NCI-H1092 (cell line): ENCODE measurements at regions not wholly inside any gene's neighbourhood (a gene's known extent, or its start where the extent isn't known, plus 50 kb on each side); places are given as distances from the start of the nearest gene placed in this dataset.
"Not testable (repeated sequence)": the region's sequence is repeated elsewhere in the genome, so short reads cannot be mapped to it uniquely, and the experiment has no call there.

ENCODE experiments used
- DNase-seq: peaks from one replicate; lab custom pipeline; 2025; lab: John Stamatoyannopoulos, UW

DNA sequence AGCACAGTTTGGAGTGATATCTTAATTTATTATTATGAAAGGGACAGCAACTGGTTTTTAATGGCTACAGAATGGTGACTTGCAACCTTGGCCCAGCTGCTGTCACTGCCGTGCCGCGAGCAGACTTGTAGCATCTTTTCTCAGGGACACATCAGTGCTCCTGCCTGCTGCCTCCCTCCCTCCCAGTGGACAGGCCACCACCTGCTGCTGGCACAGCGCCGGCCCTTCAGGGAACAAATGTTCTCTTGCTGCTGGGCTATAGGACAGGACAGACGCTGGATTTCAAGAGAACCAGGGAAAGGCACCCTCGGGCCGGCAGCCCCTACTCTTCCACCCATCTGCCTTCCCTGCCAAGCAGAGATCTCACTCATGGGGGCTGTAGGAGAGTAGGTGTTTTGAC lies 413.8 kb upstream of the NFIA start:
- DNase-seq: no peak

DNA sequence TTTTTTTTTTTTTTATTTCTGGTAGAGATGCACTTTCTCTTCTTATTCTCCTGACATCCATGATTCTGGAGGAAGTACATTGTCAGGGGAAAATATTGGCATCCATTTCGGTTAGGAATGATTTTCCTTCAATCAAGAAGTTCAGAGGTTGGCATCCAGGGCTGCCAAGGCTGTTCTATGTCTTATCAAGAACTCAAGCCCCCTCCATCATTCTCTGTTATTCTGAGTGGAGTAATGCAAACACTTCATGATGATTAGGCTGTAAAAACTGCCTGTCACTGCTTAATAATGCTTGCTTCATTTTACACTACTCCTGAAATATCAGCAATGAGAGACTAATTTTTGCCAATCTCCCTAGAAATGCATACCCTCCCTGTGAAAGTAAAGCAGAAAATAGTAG lies 417.1 kb upstream of the NFIA start:
- DNase-seq: no peak

DNA sequence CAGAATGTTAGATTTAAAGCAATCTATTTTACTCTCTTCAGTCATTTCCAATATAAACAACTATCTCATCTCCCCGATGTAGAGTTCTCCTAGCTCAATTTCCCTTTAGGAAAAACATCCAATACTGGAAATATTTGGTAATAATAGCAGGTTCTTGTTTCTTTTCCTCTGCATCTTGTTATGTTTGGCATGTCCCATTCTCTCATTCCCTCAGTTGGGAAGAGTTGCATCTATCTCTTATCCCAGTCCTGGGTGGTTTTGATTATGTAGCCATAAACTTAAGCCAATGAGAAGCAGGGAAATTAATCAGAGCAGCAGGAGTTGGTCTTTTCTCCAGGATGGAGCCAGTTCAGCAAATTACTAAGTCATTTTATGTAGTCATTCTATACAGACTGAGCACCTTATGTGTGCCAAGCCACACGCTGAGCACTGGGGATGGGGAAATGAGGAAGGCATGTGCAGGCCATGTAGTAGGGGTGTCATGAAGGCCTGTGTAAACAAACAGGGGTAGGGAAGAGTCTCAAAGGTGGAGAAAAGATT lies 418.2 kb upstream of the NFIA start:
- no peak for DNase-seq

DNA sequence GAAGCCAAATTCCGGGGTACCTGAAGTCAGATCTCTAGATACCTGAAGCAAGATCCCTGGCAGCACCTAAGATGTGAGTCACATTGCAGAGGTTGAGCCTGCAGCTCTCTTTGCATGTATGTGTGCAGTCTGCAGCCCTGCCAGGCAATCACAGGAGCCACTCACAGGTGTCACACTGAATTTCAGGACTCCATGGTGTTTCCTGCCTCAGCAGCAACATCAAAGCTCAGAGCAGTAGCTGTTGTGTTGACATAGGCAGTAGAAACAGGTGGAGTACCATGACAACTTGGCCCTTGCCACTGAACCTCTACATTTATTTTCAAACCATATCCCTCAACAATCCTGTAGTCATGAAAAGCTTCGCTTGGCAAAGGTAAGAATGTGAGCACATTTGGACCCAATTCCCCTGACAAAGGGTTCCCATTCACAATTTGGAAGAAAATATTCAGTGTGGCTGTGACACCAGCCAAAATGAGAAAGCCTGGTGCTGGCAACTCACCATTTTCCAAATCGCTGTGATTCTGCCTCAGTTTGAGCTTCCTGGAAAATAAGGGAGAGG lies 419.8 kb upstream of the NFIA start:
- DNase-seq: no peak

DNA sequence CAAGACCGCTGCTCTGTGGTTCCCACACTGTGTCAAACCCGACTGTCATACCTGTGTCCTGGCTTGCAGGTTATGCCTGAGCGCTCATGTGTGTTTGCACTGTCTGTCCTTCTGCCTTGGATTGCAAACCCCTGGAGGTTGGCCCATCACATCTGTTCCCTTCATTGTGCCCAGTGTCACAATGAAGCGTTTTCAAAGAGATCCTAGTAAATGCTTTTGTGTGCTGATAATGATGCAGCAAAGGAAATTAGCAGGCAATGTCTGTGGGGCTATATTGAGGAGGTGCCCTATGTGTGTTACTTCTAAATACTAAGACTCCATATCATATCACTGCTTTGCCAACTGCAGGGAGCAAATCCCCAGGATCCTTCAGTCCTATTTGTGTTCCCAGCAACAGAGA lies 424.4 kb upstream of the NFIA start:
- no peak for DNase-seq

DNA sequence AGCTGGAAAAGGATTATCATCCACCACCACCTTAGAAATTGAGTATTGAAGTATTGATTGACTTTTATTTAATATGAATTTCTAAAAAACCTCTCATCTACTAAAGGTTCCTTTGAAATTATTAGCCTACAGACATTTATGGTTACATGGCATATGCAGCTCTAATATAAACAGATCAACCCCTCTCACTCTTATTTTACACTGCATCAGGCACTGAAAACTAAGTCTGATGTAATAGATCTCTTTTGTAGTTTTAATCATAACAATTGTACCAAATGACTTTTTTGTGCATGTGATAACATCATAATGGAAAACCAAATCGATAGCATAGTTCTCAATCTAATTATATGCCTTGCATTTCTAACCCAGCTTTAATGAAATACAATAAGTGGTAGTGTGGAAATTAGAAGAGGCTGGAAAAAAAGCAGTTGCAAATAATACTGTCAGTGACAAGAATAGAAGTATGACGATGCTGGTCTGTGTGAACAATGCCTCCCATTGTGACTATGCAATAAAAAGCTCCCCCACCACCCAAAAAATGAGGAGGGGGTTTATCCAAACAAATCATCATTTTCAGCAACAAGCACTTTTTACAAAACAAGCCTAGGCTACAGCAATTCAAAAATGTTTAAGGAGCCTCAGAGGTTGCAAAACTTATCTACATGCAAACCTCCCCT lies 426.5 kb upstream of the NFIA start:
- DNase-seq: no peak

DNA sequence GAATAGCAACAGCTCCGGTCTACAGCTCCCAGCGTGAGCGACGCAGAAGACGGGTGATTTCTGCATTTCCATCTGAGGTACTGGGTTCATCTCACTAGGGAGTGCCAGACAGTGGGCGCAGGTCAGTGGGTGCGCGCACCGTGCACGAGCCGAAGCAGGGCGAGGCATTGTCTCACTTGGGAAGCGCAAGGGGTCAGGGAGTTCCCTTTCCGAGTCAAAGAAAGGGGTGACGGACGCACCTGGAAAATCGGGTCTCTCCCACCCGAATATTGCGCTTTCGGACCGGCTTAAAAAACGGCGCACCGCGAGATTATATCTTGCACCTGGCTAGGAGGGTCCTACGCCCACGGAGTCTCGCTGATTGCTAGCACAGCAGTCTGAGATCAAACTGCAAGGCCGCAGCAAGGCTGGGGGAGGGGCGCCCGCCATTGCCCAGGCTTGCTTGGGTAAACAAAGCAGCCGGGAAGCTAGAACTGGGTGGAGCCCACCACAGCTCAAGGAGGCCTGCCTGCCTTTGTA lies 442.3 kb upstream of the NFIA start:
- not testable (repeated sequence) for DNase-seq

DNA sequence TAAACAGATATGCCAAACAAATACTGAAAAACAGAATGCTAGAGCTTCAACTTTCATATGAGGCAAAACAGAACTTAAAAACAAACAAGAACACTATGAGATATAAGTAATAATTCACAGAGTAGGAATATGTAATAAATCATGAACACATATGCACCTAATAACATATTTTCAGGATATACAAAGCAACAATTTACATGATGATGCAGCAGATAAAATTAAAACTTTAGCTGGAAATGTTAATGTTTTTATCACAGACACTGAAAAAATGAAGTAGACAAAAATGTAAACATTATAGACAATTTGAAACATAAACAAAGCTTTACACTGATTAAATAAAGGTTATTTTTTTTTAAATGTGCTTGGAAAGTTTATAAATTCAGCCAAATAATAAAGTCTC lies 443.1 kb upstream of the NFIA start:
- DNase-seq: no peak

DNA sequence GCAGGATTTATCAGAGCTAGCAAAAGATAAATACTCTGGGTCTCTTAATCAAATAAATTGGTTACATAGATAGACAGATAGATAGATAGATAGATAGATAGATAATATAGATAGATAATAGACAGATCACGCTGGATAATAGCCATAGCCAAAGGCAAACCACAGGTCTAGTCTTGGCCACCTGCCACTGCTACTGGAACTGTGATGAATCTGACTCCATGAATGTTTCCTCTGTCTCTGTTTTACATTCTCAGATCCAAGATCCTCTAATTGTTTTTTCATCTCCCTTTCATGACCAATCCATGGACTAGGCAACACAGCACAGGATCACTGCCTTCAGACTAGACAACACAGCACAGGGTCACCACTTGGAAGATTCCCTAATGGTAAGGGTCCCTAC lies 444.7 kb upstream of the NFIA start:
- no peak for DNase-seq

DNA sequence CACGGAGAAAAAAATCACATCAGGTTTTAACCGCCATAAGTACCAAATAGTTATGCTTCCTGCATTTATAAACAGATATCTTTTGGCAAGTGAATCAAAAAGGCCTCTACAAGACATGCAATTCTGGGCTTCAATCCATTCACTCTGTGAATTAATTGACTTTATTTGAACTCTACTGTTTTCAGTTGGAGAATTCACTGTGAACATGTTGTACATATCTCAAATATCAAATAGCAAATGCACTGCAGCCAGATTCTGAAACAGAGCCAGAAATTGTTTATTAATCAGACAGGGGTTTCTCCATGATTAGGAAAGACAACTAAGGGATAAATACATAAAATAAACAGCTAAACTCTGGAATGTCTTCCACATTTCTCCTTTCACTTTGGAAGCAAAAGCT lies 445.4 kb upstream of the NFIA start:
- no peak for DNase-seq

DNA sequence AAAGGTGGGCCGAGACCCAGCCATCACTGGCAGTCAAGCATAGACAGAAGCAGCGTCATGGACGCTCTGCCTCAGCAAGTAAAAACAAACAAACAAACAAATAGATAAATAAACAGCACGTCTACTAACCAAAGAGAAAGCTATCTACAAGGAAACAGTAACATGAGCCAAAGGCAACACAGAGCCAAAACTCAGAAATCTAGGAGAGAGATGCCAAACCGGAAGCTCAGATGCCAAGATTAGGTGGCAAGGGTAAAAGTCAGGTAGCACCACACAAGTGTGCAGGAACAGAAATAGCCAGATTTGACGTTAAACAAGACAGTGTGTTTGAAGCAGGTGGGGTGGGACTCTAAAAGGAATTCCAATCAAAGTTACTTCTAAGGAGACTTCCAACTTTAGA lies 448.3 kb upstream of the NFIA start:
- DNase-seq: no peak

DNA sequence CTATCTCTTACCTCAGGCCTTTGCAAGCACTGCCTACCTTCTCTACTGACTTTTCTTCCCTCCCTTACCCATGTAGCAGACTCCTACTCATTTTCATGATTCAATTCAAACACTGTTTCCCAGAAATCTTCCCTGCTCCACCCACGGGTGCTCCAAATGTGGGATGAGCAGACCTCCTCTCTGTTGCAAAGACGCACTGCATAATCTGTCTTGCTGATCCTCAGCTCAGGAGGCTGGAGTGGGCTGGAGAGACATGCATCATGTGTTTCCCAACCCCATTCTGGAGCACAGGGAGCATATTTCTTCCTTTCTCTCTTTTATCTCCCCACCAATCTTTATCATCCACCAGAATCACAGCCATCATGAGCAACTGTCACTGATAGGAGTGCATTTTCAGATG lies 459.9 kb upstream of the NFIA start:
- DNase-seq: no peak

DNA sequence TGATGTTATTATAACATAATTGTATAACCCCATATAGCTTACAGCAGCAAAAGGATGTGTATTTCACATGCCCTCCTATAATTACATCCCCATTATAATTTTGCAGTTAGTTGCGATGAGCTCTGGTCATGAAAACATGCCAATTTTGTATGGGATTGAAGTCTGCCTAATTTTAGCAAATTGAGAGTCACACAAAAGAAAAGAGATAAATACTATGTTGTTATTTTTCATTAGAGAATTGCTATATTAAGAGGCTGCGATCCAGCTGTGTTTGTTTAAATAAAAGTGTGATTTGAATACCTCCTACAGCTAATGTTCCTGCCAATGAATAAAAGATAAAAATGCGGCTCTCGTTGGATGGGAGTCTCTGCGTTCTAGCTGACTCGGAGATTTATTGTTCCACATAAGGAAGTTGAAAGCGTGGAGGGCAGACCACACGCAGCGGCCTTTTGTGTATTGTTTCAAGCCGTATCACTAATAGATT lies 461.0 kb upstream of the NFIA start:
- no peak for DNase-seq

DNA sequence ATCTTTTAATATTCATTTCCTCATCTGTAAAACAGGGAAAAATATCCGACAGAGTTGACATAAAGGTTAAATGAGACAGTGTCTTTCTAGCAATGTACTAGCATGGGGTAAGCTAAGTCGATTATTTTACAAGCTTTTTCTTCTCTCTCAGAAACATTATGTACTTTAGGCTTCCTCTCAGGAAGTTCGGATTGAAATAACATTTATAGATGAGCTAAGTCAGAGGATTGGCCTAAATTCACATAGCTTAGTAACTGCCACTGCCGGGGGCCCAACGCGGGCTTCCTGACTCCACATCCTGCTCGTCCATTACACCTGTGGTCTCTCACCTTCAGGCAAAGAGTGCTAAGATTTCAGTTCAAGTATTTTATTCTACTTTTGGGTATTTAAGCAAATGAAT lies 462.3 kb upstream of the NFIA start:
- DNase-seq: no peak

DNA sequence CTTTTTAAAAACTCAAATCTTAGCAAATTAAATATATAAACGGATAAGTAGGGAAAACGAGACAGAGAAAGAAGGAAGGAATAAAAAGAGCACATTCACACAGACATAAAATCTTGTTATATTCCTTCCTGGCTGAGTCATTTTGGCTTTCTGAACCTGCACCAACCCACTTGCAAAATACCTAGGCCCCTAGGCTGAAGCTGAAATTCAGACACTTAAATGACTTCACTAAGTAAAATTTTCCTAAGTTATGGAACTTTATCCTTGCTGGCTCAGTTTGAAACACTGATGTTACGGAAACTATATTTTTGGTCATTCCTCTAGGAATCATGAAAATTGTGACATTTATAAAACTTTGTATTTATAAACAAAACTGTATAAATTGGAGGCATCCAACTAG lies 462.8 kb upstream of the NFIA start:
- DNase-seq: no peak

DNA sequence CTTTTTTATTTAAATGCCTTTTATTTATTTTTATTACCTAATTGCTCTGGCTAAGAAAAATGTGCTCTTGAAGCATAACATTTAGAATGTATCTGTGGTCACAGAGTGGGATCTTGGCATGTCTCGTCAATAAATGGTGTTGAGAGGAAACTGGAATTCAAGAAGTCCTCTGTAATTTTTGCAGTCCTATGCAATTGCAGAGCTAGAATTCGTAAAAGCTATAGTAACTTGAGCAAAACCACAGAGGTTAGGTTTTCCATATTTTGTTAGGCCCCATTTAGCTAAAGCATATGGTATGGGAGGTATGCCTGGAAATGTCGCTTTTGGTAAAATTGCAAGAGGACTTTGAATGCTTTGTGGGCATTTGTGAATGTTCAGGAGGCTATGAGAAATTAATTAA lies 466.7 kb upstream of the NFIA start:
- no peak for DNase-seq

DNA sequence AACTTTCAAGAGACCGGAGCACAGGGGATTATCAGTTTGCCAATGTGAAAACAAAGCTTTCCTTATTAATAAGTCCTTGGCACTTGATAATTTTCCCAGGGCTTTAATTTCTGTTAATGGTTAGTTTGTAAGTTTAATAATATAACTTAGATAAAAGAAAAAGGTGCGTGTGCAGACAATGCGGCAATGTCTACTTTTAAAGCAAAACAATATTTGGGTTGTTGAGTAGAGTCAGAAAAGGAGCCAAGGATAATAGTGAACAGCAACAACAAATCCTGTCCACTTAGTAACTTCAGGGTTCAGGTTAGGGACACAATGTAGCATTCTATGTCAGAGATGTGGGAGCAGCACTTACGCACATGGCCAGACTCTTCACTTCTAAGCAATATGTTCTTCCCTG lies 469.6 kb upstream of the NFIA start:
- DNase-seq: no peak

DNA sequence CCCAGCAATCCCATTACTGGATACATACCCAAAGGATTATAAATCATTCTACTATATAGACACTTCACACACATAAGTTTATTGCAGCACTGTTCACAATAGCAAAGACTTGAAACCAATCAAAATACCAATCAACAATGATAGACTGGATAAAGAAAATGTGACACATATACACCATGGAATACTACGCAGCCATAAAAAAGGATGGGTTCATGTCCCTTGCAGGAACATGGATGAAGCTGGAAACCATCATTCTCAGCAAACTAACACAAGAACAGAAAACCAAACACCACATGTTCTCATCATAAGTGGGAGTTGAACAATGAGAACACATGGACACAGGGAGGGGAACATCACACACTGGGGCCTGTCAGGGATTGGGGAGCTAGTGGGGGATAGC lies 475.4 kb upstream of the NFIA start:
- not testable (repeated sequence) for DNase-seq

DNA sequence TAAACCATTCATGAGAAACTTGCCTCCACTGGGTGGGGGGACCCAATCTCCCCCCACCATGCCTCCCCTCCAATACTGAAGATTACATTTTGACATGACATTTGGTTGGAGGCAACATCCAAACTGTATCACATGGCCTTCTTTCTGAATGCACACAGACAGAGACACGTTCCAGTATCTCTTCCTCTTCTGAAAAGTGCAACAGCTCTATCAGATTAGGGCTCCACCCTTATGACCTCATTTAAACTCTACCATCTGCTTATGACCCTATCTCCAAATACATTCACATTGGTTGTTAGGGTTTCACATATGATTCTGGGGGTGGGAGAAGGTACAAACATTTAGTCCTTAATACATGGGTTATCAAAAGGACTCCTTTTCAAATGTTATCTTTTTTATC lies 481.8 kb upstream of the NFIA start:
- no peak for DNase-seq

DNA sequence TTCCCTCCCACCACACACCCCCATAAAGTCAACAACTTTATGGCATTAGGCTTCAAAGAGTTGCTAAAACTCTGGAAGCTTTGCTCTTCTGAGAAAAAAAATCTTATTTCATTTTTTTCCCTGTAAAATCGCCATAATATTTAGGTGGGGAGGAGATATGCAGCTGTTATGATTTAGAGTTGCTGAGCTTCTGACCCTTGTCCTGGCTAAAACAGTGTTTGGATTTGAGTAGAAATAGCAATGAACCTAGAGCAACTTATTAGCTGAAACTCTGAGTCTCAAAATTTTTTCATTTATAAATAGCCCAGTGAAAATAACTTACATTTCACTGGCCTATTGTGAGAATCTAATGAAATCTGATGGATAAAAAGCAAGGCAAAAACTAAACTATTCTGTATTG lies 482.8 kb upstream of the NFIA start:
- no peak for DNase-seq

DNA sequence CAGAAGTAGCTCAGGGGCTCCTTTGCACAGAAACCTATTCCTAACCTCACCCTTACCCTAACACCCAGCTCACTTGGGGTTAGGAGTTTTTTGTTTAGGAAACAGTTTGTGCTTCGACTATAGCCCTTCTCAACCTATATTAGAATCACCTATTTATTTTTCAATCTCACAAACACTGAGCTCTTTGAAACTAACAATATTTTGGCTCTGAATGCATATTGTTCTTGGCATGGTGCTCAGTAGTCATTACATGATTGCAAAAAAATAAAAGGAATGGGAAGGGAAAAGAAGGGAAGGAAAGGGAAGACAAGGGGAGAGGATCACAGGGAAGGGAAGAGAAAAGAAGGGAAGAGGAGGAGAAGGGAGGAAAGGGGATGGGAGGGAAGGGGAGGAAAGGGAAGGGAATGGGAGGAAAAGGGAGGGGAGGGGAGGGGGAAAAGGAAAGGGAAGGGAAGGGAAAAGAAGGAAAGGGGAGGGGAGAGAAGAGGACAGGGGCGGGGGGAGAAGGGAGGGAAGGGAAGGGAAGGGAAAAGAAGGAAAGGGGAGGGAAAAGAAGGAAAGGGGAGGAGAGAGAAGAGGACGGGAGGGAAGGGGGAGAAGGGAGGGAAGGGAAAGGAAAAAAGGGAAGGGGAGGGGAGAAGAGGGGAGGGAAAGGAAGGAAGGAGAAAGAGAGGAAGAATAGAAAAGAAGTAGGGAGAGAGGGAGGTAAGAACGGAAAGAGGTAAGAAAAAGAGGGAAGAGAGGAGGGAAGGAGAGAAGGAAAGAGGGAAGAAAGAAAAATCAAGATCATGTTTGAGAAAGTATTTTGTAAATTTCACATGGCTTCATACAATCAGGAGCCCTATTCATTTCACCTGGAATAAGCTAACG lies 484.1 kb upstream of the NFIA start:
- no peak for DNase-seq

DNA sequence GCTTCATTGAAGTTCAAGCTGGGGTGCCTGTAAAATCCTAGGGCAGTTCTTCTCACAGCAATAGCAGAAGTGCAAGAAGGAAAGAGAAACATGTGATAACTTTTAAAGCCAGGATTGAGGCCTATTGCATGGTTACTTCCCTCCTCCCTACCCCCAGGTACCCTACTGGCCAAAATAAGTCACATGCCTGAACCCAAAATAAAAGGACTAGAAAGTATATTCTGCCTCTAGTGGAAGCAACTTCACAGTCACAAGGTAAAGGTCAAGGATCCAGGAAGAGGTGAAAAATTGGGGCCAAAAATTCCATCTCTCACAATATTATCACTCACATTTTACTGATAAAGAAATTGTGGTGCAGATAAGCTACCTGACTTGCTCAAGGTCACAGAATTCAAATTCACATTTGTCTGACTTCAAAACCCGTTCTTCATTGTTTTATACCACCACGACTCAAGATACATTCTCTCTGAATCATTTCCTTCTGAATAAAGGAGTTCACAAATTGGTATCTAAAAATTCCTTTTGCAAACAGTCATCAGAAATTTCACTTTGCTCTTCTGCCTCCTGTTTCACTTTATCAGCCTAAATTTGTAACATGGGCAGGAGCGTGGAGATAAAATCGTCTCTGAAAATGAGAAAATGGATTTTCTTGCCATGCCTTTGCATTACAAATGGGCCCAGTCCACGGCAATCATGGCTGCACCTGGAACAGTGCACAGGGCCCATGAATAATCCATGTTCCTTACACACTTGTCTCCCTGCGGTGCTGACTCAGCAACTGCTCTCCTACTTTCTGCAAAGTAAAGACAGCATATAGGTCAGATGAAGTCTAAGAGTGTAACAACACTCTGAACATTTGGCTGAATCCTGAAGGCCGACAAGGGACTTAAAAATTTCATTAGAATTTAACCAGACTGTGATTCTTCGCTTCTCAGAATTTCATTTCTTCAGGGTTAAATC lies 485.3 kb upstream of the NFIA start:
- no peak for DNase-seq
